HG02970 (cell line): ENCODE measurements at regions not wholly inside any gene's neighbourhood (a gene's known extent, or its start where the extent isn't known, plus 50 kb on each side); places are given as distances from the start of the nearest gene placed in this dataset.
"Not testable (repeated sequence)": the region's sequence is repeated elsewhere in the genome, so short reads cannot be mapped to it uniquely, and the experiment has no call there.

Experiments used
- ATAC-seq: cut with Tn5 transposase; IDR thresholded peaks from one replicate; pipeline ENCODE4 v1.9.1; 2021; ENCODE audit warnings: mild to moderate bottlenecking, moderate library complexity, moderate number of reproducible peaks; ENCODE audit not compliant: unreplicated experiment, low FRiP score

- ATAC-seq: no peak
Measured at GRCh38 chr1:218890451-218890850, 283.2 kb upstream of the LYPLAL1 start.

GRCh38 chr1:218891577-218891976 lies 282.1 kb upstream of the LYPLAL1 start:
- no peak for ATAC-seq

GRCh38 chr1:218895064-218895587 lies 278.6 kb upstream of the LYPLAL1 start:
- ATAC-seq: no peak

GRCh38 chr1:218896202-218896601 lies 277.5 kb upstream of the LYPLAL1 start:
- no peak for ATAC-seq

- no peak for ATAC-seq
Measured at GRCh38 chr1:218898921-218899320, 274.8 kb upstream of the LYPLAL1 start.

GRCh38 chr1:218900615-218901014 lies 273.1 kb upstream of the LYPLAL1 start:
- no peak for ATAC-seq

GRCh38 chr1:218904416-218904815 lies 269.3 kb upstream of the LYPLAL1 start:
- ATAC-seq: no peak

- ATAC-seq: no peak
Measured at GRCh38 chr1:218916720-218917119, 257.0 kb upstream of the LYPLAL1 start.

- no peak for ATAC-seq
Measured at GRCh38 chr1:218917656-218918055, 256.0 kb upstream of the LYPLAL1 start.

GRCh38 chr1:218925777-218926176 lies 247.9 kb upstream of the LYPLAL1 start:
- ATAC-seq: no peak

- no peak for ATAC-seq
Measured at GRCh38 chr1:218926631-218927030, 247.0 kb upstream of the LYPLAL1 start.

- ATAC-seq: no peak
Measured at GRCh38 chr1:218930000-218930399, 243.7 kb upstream of the LYPLAL1 start.

- ATAC-seq: no peak
Measured at GRCh38 chr1:218930472-218931241, 243.0 kb upstream of the LYPLAL1 start.

- ATAC-seq: no peak
Measured at GRCh38 chr1:218931324-218931723, 242.4 kb upstream of the LYPLAL1 start.

GRCh38 chr1:218933513-218933912 lies 240.2 kb upstream of the LYPLAL1 start:
- no peak for ATAC-seq

GRCh38 chr1:218935408-218935807 lies 238.3 kb upstream of the LYPLAL1 start:
- not testable (repeated sequence) for ATAC-seq

GRCh38 chr1:218938259-218938658 lies 235.4 kb upstream of the LYPLAL1 start:
- no peak for ATAC-seq

GRCh38 chr1:218939095-218939494 lies 234.6 kb upstream of the LYPLAL1 start:
- ATAC-seq: no peak

GRCh38 chr1:218942431-218942830 lies 231.2 kb upstream of the LYPLAL1 start:
- ATAC-seq: no peak

GRCh38 chr1:218943371-218943770 lies 230.3 kb upstream of the LYPLAL1 start:
- ATAC-seq: no peak

GRCh38 chr1:218945050-218945449 lies 228.6 kb upstream of the LYPLAL1 start:
- ATAC-seq: no peak

GRCh38 chr1:218946147-218946546 lies 227.5 kb upstream of the LYPLAL1 start:
- no peak for ATAC-seq
